ENCODE measurements at regions not wholly inside any gene's neighbourhood (a gene's known extent, or its start where the extent isn't known, plus 50 kb on each side); places are given as distances from the start of the nearest gene placed in this dataset.

GRCh38 chr7:83212883-83213282, 50.2 kb upstream of the PCLO start:
- H3K9me3 ChIP-seq (ENCODE audit: insufficient read depth, low read depth, low read length), result no peaks in the 10 kb centered on the region
- Mint-ChIP-seq H3K4me3 (ENCODE audit: unreplicated experiment) (no peak overlapping the region), H3K27me3 (ENCODE audit: low read depth, unreplicated experiment) (no peaks in the 10 kb centered on the region), H3K4me1 (ENCODE audit: low read depth, unreplicated experiment) (no peaks in the 10 kb centered on the region), H3K36me3 (ENCODE audit: low read depth, unreplicated experiment) (no peaks in the 10 kb centered on the region), H3K9me3 (ENCODE audit: unreplicated experiment) (no peaks in the 10 kb centered on the region), H3K27ac (ENCODE audit: unreplicated experiment) (no peak overlapping the region)
- H4K20me1 ChIP-seq (ENCODE audit: insufficient read depth, low read length), result no peaks in the 10 kb centered on the region
- H2AFZ ChIP-seq (ENCODE audit: low read depth, low read length), result no peak overlapping the region
- no peaks in the 10 kb centered on the region for H3K4me1 ChIP-seq (ENCODE audit: insufficient read depth, low read length)
- no peak overlapping the region for H3K4me3 ChIP-seq (ENCODE audit: insufficient read depth, low read depth, low read length)
- H3K36me3 ChIP-seq (ENCODE audit: insufficient read depth, low read length), result no peaks in the 10 kb centered on the region
- H3K9ac ChIP-seq (ENCODE audit: low read length), result no peak overlapping the region
- no peaks in the 10 kb centered on the region for H3K27me3 ChIP-seq (ENCODE audit: insufficient read depth, low read length)
- FAIRE-seq (no peak), DNase-seq (ENCODE audit: low read depth) (no peak)
- TF ChIP-seq EZH2 (IDR thresholded peaks at IDR 0.05; ENCODE audit: insufficient read depth, low read length), result no peak
- no peak overlapping the region for H3K4me2 ChIP-seq (ENCODE audit: low read length)
- no peaks in the 10 kb centered on the region for H3K79me2 ChIP-seq (ENCODE audit: insufficient read depth, low read length)
- no peak overlapping the region for H3K27ac ChIP-seq (ENCODE audit: low read depth, low read length)

Data from astrocyte (in vitro differentiated cells and primary cell).